ENCODE measurements at regions not wholly inside any gene's neighbourhood (a gene's known extent, or its start where the extent isn't known, plus 50 kb on each side); places are given as distances from the start of the nearest gene placed in this dataset.
"Not testable (repeated sequence)": the region's sequence is repeated elsewhere in the genome, so short reads cannot be mapped to it uniquely, and the experiment has no call there.

DNA sequence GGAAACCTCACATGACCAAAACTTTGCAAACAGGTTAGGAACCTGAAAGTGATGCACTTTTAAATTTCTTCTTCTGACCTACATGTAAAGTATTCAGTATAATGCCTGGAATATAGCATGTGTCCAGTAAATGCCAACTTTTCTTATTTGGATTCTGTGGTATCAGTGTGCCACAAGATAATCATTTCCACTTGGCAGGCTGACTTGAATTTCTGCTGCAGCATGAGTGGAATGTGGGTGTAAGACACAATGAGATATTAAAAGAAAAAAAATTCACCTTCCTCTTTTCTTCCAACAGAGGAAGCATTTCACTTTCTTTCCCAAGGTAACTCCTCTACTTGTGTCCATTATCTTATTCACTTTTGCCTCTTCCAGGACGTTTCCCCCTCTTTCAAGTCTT is 141.9 kb upstream of the PRKD1 start:
- no peak for DNase-seq (ENCODE audit: low read depth, low spot score)

DNA sequence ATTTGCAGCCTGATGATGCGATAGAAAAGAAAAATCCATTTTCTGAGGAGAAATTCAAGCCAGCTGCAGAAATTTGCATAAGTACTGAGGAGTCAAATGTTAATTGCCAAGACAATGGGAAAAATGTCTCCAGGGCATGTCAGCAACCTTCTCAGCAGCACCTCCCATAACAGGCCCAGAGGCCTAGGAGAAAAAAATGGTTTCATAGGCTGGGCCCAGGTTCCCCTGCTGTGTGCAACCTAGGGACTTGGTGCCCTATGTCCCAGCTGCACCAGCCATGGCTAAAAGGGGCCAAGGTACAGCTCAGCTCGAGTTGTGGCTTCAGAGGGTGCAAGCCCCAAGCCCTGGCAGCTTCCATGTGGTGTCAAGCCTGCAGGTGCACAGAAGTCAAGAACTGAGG is 144.8 kb upstream of the PRKD1 start:
- not testable (repeated sequence) for DNase-seq (ENCODE audit: low read depth, low spot score)

DNA sequence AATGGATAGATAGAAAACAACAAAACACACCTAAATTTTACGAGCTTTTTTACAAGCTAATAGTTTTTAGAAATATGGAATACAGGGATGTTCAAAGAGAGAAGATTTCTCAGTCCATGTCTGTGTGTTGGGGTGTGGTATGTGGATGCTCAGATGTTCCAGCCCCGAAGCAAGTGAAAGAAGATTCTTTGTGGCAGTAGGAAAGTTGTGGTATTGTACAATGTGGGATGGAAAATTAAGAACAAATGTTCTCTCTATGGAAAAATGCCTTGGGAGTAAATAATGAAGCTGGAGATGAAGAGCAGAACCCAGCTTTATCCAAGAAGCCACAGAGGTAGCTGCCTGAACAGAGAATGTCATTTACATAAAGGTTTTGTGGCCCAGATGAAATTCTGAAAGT is 150.3 kb upstream of the PRKD1 start:
- no peak for DNase-seq (ENCODE audit: low read depth, low spot score)

DNA sequence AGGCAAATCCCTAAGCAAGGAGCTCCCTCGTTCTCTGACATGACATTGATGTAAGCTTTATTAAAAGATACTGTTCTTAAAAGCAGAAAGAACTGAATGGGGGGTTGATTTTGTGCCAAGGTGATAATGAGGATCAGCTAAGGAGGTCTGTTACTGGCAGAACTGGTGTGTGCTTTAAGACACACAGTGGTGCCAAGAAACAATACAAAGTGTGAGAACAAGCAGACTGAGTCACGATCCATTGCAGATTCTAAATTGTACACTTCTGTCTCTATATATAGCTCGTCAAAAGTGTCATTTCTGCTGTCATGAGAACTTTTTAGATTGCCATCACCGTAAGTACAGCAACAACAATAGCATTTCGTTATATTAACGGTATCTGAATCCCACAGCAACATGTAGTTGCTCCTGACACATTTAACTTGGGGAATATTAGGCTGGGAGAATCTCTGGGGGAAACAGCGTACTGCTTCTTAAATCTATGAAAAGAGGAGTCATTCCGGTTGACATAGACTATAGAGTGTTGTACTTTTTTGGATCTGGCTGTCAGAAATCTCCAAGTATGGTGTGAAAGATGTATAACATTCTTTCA is 151.3 kb upstream of the PRKD1 start:
- DNase-seq (ENCODE audit: low read depth, low spot score) = no peak

DNA sequence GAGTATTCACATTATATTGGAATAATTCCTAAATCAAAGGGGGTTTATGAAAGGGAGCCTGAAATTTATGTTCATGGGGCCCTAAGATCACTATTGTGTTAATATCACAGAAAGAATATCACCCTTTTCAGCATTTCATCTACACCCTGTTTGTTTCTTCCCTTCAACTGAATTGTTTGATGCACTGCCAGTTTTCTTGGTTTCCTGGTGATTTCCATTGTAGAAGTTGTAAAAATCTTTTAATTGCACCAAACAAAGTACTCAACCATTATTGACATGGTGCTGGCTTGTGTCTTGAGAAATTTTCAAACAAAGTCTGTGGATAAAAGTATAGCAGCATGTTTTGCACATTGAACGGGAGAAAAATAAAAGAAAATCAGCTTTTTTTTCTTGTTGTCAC is 154.8 kb upstream of the PRKD1 start:
- DNase-seq (ENCODE audit: low read depth, low spot score) = no peak

DNA sequence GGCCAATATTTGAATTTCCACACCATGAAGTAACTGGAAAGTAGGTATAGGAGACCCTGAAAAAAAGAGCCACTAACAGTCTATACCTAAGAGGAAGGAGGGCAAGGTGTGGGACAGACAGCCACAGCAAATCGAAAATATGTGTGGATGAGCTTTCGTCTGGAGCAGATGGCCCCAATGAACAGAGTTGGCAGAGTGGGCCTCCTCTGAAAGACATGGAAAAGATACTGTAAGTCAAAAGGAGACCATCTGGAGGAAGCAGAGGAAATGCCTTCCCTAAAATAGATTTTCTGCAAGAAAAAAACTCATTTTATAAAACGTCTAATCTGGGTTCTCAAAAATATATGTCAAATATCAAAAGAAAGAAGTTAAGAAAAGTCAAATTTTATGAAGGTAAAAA is 157.2 kb upstream of the PRKD1 start:
- no peak for DNase-seq (ENCODE audit: low read depth, low spot score)

DNA sequence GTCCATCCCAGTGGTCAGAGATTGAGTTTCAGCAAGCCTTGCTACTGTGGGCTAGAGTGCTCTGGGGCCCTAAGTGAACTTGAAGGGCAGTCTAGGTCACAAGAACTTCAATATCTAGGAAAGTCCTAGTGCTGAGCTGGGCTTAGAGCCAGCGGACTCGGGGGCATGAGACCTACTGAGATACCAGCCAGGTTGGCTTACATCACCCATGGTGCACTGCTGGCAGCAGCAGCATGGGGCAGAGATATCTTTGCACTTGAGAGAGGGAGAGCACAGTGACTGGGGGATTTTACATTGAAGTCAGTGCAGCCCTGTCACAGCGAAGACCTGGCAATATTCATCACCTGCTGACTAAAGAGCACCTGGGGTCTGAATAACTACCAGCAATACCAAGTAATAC is 158.3 kb upstream of the PRKD1 start:
- no peak for DNase-seq (ENCODE audit: low read depth, low spot score)

DNA sequence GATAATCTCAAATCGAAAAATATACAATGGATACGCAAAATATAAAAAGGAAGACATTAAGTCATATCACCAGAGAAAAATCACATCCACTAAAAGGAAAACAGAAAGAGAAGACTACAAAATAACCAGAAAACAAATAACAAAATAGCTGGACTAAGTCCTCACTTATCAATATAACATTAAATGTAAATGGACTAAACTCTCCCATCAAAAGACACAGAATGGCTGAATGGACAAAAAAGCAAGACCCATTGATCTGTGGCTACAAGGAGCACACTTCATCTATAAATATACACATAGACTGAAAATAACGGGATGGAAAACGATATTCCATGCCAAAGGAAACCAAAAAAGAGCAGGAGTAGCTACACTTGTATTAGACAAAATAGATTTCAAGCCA is 161.0 kb upstream of the PRKD1 start:
- DNase-seq (ENCODE audit: low read depth, low spot score) = no peak

DNA sequence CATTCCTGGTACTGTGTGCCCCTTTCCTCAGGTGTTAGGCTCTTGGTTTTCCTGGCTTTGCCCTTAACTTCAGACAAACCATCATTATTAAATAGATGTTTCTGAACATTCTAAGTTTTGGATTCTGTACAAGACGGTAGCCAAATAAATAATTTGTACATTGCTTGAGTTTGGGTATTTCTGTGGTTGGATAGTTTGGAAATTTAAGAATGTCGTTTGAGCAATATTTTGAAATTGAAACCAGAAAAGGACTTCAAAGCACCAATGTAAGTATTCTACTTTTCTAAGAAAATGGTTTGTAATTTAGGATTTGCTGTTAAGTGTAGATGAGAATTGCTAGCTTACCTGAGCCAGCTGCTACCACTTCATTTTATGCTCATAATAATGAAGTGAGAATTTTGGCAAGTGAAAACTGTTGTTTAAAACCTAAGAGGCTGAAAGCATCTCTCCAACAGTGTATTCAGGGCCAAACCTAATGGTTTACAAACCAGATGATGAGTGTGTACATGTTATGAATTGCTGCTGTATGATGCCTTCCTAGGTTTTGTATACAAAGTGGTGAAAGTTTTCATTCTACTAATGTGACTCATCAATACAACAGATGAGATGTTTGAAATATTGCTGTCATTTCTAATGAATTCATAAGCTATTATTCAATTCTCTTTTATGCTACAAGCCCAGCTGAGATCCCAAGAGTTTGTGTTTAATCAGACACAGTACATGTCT is 181.5 kb upstream of the PRKD1 start:
- DNase-seq (ENCODE audit: low read depth, low spot score) = no peak

DNA sequence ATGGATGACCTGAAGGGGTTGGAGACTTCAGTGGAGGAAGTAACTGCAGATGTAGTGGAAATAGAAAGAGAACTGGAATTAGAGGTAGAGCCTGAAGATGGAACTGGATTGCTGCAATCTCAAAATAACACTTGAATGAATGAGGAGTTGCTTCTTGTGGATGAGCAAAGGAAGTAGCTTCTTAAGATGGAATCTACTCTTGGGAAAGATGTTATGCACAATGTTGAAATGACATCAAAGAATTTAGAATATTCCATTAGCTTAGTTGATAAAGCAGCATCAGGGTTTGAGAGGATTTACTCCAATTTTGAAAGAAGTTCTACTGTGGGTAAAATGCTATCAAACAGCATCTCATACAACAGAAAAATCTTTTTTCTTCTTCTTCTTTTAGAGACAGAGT is 186.4 kb upstream of the PRKD1 start:
- no peak for DNase-seq (ENCODE audit: low read depth, low spot score)

DNA sequence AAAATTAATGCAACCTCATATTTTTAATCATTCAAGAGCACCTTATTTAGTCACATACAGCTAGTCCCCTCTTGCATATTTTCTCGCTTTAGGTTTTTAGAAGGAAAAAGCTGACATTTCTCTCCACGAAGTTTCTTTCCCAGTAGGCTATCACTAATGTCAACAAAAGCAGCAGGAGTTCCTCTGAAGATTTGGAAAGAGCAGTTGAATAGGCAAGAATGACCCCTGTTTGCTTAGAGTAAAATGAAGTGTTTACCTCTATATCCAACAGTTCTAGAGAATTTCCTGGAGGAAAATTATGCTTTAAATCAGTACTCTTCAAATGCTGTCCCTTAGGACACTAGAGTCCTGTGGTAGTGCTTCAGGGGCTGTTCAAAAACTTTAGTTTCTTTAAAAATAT is 188.1 kb upstream of the PRKD1 start:
- DNase-seq (ENCODE audit: low read depth, low spot score) = peak; percentile 26

DNA sequence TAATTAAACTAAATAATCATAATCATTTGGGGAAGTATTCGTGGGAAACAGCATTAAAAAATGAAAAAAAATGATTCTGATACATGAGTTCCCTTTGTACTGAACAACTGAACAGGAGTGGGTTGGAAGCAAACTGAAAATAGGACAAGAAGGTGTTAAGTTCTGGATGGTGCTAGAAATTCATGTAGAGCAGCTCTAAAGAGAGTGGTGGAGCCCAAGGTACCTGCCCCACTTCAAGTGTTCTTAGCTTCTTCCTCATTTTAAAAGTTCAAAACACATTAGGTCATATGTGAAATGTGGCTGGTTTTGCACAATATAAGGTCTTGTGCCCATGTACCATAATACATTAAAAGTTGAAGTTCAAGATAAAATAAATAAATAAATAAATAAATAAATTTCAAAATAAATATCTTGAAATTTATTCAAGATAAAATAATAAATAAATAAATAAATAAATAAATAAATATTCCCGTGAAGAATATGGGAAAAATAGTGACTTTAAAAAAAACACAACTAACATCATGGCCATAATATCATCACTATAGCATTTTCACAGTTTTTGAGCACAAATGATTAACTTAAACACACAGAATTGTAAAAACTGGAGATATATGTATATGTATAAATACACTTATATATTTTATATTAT is 191.5 kb upstream of the PRKD1 start:
- DNase-seq (ENCODE audit: low read depth, low spot score) = no peak

DNA sequence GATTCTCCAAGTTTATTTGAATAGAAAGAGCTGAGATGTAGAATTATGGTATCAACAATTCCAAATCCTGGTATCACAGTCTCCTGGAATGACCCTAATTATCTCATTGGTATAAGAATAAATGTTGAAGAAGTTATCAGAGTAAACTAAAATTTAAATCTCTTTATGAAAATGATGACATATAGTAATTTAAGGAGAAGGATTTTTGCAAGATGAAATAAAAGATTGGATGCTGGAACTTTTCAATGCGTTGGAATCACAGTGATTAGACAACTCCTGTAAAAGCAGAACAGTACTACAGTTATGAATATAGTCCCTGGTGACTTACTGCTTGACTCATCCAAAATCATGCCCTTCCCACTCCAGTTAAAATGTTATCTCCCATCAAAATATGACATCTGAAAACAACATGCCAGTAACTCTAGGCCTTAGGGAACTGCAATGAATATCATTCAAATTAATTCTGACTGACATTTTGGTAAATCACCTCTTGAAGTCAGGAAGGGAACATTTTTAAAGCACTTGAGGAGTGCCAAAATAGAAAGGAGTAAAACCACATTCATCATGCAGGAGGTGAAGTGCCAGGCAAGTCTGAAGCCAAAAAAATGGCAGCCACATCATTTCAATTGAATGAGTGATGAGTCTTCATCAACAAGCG is 197.8 kb upstream of the PRKD1 start:
- no peak for DNase-seq (ENCODE audit: low read depth, low spot score)

DNA sequence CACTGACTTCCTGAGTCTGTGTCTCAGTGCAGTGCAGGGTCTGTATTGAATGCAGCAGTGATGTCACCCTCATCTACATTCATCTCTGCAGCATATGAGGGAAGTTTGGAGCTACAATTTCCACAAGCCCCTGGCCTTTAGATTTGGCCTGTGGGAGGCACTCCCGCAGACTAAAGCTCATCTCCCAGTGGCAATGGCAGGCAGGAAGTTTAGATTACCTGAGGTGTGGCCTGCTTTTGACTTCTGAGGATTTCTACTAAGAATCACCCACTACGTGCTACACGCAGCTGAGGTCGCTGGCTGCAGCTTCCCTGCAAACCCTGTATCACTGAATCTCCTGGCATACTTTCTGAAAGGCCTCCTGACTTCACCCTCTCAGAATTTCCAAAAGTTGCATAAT is 202.2 kb upstream of the PRKD1 start:
- no peak for DNase-seq (ENCODE audit: low read depth, low spot score)

DNA sequence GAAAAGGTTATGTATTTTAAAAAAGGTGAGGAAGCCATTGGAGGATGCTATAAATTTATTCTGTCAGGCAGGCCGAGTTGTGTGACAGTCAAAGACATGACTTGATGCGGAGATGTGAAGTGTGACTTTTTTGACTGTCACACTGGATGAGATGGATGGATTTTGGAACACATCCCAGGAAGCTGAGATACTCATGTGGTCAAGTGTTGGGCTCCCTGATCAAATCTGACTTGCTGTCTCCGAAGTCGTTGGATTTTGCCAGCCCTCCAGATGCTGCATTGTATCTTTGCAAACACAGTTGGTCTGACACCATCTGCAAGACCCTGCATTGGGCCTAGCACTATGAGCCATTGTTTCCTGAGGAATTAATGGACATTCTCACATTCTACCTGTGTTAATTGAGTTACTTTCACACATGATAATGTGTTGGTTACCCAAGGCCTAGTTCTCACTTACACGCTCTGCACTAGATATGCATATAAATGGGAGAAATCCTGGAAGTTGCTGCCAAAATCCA is 204.0 kb upstream of the PRKD1 start:
- DNase-seq (ENCODE audit: low read depth, low spot score) = no peak

DNA sequence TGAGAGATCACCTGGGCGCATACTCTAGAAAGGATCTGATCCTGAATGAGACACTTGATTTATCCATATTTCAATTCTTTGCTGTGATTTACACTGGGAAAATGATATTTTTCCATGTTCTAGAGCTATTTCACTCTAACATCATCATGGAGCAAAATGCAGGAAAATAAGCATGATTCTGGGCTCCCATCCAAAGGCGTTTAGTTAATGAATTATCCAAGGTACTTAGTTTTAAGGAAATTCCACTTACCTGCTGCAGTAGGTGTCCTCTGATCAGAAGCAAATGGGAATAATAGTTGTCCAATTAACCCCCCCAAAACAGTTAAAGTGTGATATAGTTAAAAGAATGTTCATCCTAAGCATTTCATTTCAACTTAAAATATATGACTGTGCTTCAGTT is 204.5 kb upstream of the PRKD1 start:
- DNase-seq (ENCODE audit: low read depth, low spot score) = no peak

DNA sequence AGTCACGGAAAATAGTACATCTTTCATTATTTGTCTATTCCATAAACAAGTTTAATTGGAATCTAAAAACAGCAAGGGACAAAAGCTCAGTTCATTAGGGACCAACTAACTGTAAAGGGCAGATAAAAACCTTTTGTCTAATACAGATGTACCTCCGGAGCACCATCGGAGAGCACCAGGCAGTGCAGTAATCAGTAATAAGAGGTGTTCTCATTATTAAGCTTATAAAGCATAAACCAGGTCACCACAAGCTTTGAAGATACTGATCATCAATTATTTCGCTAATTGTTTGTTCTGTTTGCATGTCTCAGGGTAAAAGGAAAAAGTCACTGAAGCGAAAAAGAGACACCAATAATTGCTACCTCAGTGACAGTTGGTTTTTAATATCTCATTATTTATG is 207.3 kb upstream of the PRKD1 start:
- no peak for DNase-seq (ENCODE audit: low read depth, low spot score)

DNA sequence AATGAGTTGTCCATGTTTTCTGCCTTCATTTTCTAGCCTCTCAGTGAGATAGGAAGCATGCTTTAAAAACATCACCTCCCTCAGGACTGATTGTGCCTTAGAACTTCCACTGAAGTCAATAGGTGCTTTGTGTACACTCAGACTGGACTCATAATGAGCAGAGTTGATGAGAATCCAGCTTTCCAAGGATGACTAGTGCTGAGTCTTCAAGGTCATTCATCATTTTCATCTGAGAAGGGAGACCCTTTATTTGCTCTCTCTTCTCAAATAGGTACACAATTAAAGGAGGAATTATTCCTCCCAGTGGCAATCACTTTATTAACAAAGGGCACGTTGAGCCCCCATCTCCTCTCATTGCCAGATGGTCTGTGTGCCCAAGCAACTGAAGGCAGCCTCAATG is 210.9 kb upstream of the PRKD1 start:
- no peak for DNase-seq (ENCODE audit: low read depth, low spot score)

DNA sequence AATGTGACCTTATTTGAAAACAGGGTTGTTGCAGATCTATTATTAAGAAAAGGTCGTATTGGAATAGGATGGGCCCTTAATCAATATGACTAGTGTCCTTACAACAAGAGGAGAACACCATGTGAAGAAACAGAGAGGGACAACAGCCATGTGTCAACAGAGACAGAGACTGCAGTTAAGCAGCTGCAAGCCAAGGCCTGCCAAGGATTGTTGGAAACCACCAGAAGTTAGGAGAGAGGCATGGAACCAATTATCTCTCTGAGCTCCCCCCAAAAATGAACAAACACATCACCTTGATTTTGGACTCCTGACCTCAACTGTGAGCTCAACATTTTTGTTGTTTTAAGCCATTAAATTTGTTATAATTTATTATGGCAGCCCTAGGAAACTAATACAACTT is 214.6 kb upstream of the PRKD1 start:
- no peak for DNase-seq (ENCODE audit: low read depth, low spot score)

DNA sequence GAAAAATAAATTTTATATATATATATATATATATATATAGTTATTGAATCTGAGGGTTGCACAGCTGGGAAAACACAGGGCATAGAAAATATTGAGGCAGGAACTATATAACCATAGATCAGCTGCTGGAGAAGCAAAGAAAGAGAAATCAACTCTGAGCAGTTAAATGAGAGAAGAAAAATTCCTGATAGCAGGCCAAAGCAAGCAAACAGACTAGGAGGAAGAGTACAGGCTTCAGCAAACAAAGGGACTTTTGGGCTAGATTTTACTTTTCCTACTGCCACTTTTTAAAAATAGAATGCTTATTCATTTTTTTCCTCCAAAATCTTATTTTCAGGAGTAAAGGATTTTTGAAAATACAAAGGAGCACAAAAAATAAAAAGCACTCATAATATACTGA is 216.0 kb upstream of the PRKD1 start:
- DNase-seq (ENCODE audit: low read depth, low spot score) = peak; percentile 3

DNA sequence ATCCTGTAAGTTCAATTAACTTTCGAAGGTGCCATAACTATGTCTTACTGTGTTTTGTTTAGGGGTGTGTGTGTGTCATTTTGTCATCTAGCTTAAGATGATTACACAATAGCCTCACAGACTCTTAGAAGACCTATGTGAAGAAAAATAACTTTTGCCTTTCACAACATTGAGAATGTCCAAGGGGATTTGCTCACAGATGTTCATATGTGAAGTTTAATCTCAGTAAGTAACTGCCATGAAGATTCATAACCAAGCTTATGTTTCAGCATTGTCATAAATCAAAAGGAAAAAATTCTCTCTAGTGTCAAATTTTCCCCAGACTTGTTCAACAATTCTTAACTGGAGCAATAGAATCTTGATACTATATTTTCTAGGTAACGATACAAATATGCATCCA is 226.1 kb upstream of the PRKD1 start:
- no peak for DNase-seq (ENCODE audit: low read depth, low spot score)

DNA sequence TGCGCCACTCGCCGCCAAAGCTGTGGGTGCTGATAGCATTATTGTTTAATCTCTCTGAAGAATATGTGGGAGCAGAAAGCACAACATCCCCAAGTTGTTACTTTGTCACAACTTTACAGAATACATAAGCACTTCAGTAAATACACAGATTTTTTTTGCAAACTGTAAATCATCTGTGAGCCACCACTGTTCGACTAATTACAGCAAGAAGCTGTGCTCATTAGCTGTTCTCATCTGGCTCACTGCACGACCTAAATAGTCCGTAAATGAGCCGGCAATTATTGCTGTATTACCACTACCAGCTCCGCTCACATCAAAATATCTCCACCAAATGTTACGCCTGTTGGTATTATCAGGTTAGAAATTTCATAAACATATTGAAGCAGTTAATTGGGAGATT is 228.9 kb upstream of the PRKD1 start:
- no peak for DNase-seq (ENCODE audit: low read depth, low spot score)

DNA sequence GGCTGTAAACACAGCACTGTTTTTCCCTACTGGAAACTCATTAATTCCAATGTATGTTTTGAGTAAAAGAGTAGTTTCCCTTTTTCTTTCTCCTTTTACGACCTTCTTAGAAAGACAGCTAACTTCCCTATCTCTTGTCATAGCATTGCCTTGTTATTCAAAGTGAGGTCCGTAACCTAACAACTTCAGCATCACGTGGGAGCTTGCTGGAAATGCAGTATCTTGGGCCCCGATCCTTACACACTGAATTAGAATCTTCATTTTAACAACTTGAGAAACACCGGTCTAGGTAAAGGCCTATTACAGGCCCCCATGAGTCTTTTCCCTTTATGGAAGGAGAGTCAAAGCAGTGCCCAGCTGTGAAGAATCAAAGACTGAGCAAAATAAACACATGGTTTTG is 230.7 kb upstream of the PRKD1 start:
- no peak for DNase-seq (ENCODE audit: low read depth, low spot score)

All from smooth muscle cell of the brain vasculature (primary cell).